HG03280 (cell line): ENCODE measurements at regions not wholly inside any gene's neighbourhood (a gene's known extent, or its start where the extent isn't known, plus 50 kb on each side); places are given as distances from the start of the nearest gene placed in this dataset.
A peak's percentile ranks its signal among the peaks of the same experiment; 100 is the strongest.
"Not testable (repeated sequence)": the region's sequence is repeated elsewhere in the genome, so short reads cannot be mapped to it uniquely, and the experiment has no call there.

Experiments
- ATAC-seq: cut with Tn5 transposase; IDR thresholded peaks from one replicate; pipeline ENCODE4 v1.9.1; 2021; ENCODE audit warnings: mild to moderate bottlenecking, moderate library complexity; ENCODE audit not compliant: unreplicated experiment

GRCh38 chr13:66237411-66238062 lies 992.6 kb downstream of the PCDH9 start:
- no peak for ATAC-seq

GRCh38 chr13:66234159-66234558 lies 996.0 kb downstream of the PCDH9 start:
- ATAC-seq, result no peak

- not testable (repeated sequence) for ATAC-seq
These were observed 998.2 kb downstream of the PCDH9 start for GRCh38 chr13:66231958-66232357.

GRCh38 chr13:66225072-66225471 lies 1005.1 kb downstream of the PCDH9 start:
- no peak for ATAC-seq

- ATAC-seq, result no peak
These were observed 1005.5 kb downstream of the PCDH9 start for GRCh38 chr13:66224663-66225062.

- no peak for ATAC-seq
These were observed 1007.2 kb downstream of the PCDH9 start for GRCh38 chr13:66222926-66223325.

- no peak for ATAC-seq
These were observed 1008.0 kb downstream of the PCDH9 start for GRCh38 chr13:66222127-66222526.

GRCh38 chr13:66219506-66219905 lies 1010.6 kb downstream of the PCDH9 start:
- no peak for ATAC-seq

GRCh38 chr13:66218583-66218982 lies 1011.6 kb downstream of the PCDH9 start:
- ATAC-seq, result no peak

- no peak for ATAC-seq
These were observed 1013.4 kb downstream of the PCDH9 start for GRCh38 chr13:66216728-66217127.

GRCh38 chr13:66214467-66214866 lies 1015.7 kb downstream of the PCDH9 start:
- ATAC-seq, result no peak

GRCh38 chr13:66212511-66212910 lies 1017.6 kb downstream of the PCDH9 start:
- peak; percentile 50 for ATAC-seq

- no peak for ATAC-seq
These were observed 1019.5 kb downstream of the PCDH9 start for GRCh38 chr13:66210677-66211076.

GRCh38 chr13:66208589-66208988 lies 1021.5 kb downstream of the PCDH9 start:
- no peak for ATAC-seq

GRCh38 chr13:66207610-66208009 lies 1022.5 kb downstream of the PCDH9 start:
- no peak for ATAC-seq

- ATAC-seq, result no peak
These were observed 1024.3 kb downstream of the PCDH9 start for GRCh38 chr13:66205807-66206206.

- ATAC-seq, result no peak
These were observed 1029.6 kb downstream of the PCDH9 start for GRCh38 chr13:66200555-66200954.

- no peak for ATAC-seq
These were observed 1034.9 kb downstream of the PCDH9 start for GRCh38 chr13:66195238-66195637.

- ATAC-seq, result no peak
These were observed 1040.2 kb downstream of the PCDH9 start for GRCh38 chr13:66189986-66190385.

- no peak for ATAC-seq
These were observed 1049.3 kb downstream of the PCDH9 start for GRCh38 chr13:66180836-66181235.

- no peak for ATAC-seq
These were observed 1058.2 kb downstream of the PCDH9 start for GRCh38 chr13:66171920-66172319.

GRCh38 chr13:66162470-66162869 lies 1067.7 kb downstream of the PCDH9 start:
- ATAC-seq, result no peak

GRCh38 chr13:66159511-66159910 lies 1070.6 kb downstream of the PCDH9 start:
- ATAC-seq, result no peak
